ENCODE measurements at regions not wholly inside any gene's neighbourhood (a gene's known extent, or its start where the extent isn't known, plus 50 kb on each side); places are given as distances from the start of the nearest gene placed in this dataset.

DNA sequence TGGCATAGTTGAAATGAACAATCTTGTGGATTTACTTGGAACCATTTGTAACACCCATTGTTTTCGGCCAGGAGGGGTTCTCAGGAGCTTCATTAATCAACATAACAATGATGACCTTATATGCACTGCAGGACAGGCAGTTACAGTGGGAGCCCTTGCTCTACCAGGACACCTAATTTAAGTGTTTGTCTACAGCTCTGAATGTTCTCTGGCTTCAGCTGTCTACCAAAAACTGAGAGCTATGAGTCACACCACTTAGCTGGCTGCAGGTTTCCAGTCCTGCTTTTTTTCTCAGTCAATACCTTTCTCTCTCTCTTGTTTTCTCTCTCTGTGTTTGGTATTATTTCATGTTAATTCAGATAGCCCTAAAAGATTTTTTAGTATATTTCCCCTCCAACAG lies 105.4 kb upstream of the MBNL2 start:
- H3K27ac Mint-ChIP-seq: no peak overlapping the region
- H3K4me3 Mint-ChIP-seq: no peak overlapping the region
- TF ChIP-seq, protein P1, sequence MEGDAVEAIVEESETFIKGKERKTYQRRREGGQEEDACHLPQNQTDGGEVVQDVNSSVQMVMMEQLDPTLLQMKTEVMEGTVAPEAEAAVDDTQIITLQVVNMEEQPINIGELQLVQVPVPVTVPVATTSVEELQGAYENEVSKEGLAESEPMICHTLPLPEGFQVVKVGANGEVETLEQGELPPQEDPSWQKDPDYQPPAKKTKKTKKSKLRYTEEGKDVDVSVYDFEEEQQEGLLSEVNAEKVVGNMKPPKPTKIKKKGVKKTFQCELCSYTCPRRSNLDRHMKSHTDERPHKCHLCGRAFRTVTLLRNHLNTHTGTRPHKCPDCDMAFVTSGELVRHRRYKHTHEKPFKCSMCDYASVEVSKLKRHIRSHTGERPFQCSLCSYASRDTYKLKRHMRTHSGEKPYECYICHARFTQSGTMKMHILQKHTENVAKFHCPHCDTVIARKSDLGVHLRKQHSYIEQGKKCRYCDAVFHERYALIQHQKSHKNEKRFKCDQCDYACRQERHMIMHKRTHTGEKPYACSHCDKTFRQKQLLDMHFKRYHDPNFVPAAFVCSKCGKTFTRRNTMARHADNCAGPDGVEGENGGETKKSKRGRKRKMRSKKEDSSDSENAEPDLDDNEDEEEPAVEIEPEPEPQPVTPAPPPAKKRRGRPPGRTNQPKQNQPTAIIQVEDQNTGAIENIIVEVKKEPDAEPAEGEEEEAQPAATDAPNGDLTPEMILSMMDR (conservative IDR thresholded peaks at IDR 0.05): no peak
- H3K9me3 Mint-ChIP-seq: peaks cover 5% of the 10 kb centered on the region
- no peaks in the 10 kb centered on the region for H3K36me3 Mint-ChIP-seq
- no peaks in the 10 kb centered on the region for H3K27me3 Mint-ChIP-seq
- peaks cover 39% of the 10 kb centered on the region for H3K4me1 Mint-ChIP-seq (ENCODE audit: unreplicated experiment)
- no peak for DNase-seq (ENCODE audit: extremely low spot score, unreplicated experiment)

DNA sequence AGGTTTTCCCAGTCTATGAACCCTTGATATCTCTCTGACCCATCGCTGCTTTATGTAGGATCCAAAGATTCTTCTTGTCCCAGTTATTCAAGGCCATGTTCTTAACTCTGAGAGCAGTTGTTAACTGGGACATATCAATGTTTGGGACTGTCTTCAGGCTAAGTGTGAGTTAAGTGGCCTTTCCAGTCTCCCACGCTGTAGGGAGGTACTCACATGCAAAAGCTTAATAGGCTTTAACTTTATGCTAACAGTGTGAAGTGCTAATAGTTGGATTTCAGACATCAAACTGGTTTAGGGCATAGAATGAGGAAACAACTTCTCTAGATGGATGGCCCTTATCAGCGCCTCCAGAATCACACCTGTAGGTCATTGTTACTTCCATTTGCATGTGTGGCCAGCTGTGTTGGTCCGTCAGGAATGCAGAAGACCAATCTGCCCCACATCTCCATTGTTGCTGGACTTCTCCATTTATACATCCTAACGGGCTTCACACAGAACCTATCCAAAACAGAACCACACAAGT lies 104.7 kb upstream of the MBNL2 start:
- Mint-ChIP-seq H3K27ac (no peak overlapping the region), H3K4me1 (ENCODE audit: unreplicated experiment) (peaks cover 36% of the 10 kb centered on the region), H3K27me3 (no peaks in the 10 kb centered on the region), H3K9me3 (peaks cover 5% of the 10 kb centered on the region), H3K4me3 (no peak overlapping the region), H3K36me3 (no peaks in the 10 kb centered on the region)
- TF ChIP-seq, protein P1 (conservative IDR thresholded peaks at IDR 0.05): no peak
- DNase-seq (ENCODE audit: extremely low spot score, unreplicated experiment): no peak

DNA sequence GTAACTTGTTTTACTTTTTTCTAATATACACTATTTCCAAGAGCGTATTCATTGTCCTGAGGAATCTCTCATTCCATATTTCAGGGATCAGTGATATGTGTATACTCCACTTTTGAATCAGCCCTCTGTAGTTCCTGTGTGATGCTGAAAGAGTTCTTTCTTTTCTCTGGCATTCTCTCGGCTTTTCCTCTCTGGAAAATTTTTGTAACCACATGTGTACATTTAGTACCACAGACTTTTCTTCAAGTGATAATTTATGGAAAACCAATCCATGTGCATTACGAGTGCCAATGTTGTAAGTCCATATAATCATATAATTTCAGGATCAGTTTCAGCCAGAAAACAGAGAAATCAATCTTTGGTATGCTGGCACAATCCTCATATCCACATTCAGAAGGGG lies 102.2 kb upstream of the MBNL2 start:
- Mint-ChIP-seq H3K27me3 (no peaks in the 10 kb centered on the region), H3K36me3 (no peaks in the 10 kb centered on the region), H3K9me3 (peaks cover 5% of the 10 kb centered on the region), H3K27ac (no peak overlapping the region), H3K4me1 (ENCODE audit: unreplicated experiment) (peaks cover 29% of the 10 kb centered on the region), H3K4me3 (no peak overlapping the region)
- DNase-seq (ENCODE audit: extremely low spot score, unreplicated experiment): no peak
- TF ChIP-seq, protein P1 (conservative IDR thresholded peaks at IDR 0.05): no peak

DNA sequence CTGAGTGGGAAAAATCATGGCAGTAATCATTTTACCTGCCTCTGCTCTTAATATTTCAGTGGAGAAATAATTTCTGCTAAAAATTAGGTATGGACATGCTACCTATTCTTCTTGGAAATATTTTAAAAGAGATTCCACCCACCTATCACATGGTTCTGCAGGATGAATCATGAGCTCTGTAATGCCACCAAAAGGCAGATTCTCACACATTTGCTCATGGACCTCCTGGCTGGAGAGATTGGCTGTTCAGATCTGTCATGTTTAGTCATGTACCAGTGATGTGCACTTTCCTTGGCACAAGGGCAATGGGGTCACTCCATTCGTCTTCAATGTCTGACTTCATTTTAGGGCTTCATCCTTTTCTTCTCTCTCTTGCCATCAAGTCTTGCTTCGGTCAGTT lies 101.8 kb upstream of the MBNL2 start:
- no peaks in the 10 kb centered on the region for H3K27me3 Mint-ChIP-seq
- H3K27ac Mint-ChIP-seq: no peak overlapping the region
- DNase-seq (ENCODE audit: extremely low spot score, unreplicated experiment): no peak
- TF ChIP-seq, protein P1 (conservative IDR thresholded peaks at IDR 0.05): no peak
- H3K9me3 Mint-ChIP-seq: peaks cover 5% of the 10 kb centered on the region
- H3K36me3 Mint-ChIP-seq: no peaks in the 10 kb centered on the region
- peaks cover 28% of the 10 kb centered on the region for H3K4me1 Mint-ChIP-seq (ENCODE audit: unreplicated experiment)
- H3K4me3 Mint-ChIP-seq: no peak overlapping the region

DNA sequence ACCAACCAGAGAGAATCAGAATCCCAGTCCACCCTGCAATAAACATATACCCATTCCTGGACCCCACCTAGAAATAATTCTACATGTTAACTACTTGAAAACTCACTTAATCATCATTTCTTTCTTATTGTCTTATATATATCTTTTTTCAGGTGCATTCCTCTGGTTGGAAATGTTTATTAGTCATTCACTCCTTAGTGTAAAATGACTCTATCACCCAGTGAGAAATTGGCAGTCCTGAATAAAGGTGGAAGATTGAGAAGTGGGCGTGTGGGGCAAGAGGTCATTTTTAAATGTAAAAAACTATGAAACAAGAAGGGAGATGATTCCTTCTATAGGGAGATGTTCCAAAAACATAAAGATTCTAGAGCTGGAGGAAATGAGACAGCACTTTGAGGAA lies 101.2 kb upstream of the MBNL2 start:
- H3K9me3 Mint-ChIP-seq: peaks cover 5% of the 10 kb centered on the region

More for the DNA sequence above, 101.2 kb upstream of the MBNL2 start:
- Mint-ChIP-seq H3K4me3 (no peak overlapping the region), H3K36me3 (no peaks in the 10 kb centered on the region), H3K4me1 (ENCODE audit: unreplicated experiment) (peaks cover 28% of the 10 kb centered on the region), H3K27ac (no peak overlapping the region), H3K27me3 (no peaks in the 10 kb centered on the region)
- DNase-seq (ENCODE audit: extremely low spot score, unreplicated experiment): no peak
- TF ChIP-seq, protein P1 (conservative IDR thresholded peaks at IDR 0.05): no peak

Data from type B pancreatic cell (in vitro differentiated cells).